GM12872 (cell line): ENCODE measurements at regions not wholly inside any gene's neighbourhood (a gene's known extent, or its start where the extent isn't known, plus 50 kb on each side); places are given as distances from the start of the nearest gene placed in this dataset.

Experiments
- TF ChIP-seq, protein P1 (sequence below): IDR thresholded peaks from 3 replicates; pipeline ENCODE4 v1.5.1; 2011; ENCODE audit warnings: low read depth, mild to moderate bottlenecking, low read length, moderate library complexity; ENCODE audit not compliant: insufficient read depth

GRCh38 chr2:75348307-75348706, 149.0 kb upstream of the TACR1 start:
- TF ChIP-seq, protein P1, sequence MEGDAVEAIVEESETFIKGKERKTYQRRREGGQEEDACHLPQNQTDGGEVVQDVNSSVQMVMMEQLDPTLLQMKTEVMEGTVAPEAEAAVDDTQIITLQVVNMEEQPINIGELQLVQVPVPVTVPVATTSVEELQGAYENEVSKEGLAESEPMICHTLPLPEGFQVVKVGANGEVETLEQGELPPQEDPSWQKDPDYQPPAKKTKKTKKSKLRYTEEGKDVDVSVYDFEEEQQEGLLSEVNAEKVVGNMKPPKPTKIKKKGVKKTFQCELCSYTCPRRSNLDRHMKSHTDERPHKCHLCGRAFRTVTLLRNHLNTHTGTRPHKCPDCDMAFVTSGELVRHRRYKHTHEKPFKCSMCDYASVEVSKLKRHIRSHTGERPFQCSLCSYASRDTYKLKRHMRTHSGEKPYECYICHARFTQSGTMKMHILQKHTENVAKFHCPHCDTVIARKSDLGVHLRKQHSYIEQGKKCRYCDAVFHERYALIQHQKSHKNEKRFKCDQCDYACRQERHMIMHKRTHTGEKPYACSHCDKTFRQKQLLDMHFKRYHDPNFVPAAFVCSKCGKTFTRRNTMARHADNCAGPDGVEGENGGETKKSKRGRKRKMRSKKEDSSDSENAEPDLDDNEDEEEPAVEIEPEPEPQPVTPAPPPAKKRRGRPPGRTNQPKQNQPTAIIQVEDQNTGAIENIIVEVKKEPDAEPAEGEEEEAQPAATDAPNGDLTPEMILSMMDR: no peak

DNA sequence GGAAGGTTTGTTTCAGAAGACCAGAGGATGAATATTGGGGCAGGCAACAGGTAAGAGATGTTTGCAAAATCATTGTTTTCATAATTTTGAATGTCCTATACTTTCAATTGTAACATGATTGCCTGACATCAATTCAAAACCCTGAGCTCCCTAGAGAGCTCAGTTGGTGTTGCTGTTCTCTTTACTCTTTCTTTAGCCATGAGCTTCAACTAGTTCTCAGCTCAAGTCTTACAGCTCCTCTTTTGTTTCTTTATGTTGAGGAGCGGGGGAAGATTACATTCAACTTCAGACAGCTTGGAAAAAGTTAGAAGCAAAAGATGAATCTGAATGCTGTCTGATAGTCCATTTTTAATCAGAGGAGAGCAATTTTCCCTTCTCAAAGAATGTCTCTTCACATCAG, 144.8 kb upstream of the TACR1 start:
- TF ChIP-seq, protein P1: no peak

DNA sequence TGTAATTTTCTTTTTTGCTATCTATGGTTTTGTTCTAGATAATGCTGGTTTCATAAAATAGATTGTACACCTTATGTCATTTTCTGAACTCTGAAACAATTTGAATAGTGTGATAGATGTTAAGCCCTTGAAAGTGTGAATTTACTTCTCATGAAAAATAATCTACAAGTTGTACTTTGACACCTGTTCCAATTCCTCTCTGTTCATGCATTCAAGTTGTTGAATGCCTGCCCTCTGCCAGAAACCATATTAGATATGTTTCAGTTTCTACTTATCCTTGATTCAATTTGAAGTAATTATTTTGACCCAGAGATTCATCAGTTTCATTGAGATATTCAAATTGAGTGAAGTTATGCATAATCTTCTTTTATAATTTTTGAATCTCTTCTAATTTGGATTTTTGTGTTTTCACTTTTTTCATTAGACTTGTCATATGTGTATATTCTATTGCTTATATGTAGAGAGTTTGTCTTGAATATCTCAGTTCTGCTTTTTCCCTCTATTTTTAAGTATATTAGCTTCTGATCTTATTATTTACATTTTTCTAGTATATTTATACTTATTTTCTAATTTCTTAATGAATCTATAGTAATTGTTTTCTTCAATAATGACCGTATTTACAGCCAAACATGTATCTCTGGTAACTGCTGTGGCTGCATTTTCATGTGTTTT, 143.3 kb upstream of the TACR1 start:
- TF ChIP-seq, protein P1: no peak

DNA sequence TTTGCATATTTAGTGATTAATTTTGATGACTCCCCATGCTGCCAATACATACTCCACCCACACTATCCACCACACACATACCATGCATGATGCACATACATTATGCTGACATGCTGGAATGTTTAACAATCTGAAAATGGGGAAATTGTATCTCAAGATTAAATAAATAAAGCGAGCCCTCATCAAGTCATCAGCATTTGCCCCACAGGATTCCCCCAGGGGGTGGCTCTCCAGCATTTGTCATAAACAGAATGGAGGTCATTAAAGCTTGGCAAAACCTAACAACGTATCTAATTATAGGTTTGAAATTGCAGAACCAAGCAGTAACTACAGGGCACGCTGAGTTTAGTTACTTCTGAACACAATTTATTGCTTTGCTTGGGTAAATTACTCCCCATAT, 141.2 kb upstream of the TACR1 start:
- TF ChIP-seq, protein P1: no peak

DNA sequence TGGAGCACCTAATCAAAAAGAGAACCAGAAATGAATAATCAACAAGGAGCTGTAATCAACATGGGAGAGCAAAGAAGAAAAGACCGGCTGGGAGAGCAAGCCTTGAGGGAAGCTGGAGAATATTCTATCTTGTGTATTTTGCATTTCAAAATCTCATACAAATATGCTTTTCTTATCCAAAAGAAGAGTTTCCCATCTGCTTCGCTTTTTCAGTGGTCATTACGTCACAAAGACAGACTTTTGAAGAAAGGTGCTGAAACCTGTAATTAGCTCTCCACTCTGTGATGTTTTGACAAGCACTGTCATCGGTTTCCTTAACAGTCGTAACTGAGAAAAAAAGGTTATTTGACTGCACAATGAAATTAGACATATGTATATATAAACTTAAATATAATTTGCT, 139.1 kb upstream of the TACR1 start:
- TF ChIP-seq, protein P1: no peak

DNA sequence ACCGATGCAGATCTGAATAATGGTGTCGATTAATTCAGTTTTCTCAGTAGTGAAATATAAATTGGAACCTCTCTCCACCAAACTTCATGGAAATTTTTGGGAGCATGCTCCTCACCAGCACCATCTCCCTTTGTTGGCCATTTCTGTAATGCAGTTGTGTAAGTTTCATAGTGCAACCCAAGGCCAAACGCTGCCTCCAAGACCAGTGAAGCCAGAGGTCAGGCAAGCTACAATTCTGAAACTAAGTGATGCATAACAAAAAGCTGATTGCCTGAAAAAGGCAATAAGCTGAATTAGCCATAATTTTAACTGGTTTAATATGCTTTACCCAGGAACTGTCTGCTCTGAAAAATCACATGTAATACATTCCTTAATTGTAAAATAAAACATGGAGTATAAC, 138.3 kb upstream of the TACR1 start:
- TF ChIP-seq, protein P1: no peak

DNA sequence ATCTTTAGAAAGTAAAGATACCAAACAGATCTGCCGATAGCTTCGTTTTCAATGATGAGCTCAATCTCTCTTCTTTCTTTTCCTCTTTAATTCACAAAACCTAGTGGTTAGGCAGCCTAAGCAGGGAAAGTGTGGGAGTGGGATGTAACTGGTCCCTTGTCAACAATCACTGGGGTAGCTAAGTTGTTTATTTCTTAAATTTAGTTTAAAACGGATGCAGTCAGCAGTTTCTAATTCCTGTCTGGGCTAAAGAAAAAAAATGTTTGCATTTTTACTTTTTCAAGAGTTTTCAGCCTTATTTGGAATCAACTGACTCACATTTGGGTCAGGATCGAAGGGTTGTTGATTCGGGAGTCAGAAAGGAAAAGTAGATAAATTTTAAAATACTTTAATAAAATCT, 137.7 kb upstream of the TACR1 start:
- TF ChIP-seq, protein P1: no peak
